Smooth muscle cell of the brain vasculature (primary cell): ENCODE measurements at regions not wholly inside any gene's neighbourhood (a gene's known extent, or its start where the extent isn't known, plus 50 kb on each side); places are given as distances from the start of the nearest gene placed in this dataset.

Experiments used
- DNase-seq: peaks from one replicate; pipeline ENCODE4 v3.0.0-alpha.2; 2012; ENCODE audit warnings: low read depth, low spot score

DNA sequence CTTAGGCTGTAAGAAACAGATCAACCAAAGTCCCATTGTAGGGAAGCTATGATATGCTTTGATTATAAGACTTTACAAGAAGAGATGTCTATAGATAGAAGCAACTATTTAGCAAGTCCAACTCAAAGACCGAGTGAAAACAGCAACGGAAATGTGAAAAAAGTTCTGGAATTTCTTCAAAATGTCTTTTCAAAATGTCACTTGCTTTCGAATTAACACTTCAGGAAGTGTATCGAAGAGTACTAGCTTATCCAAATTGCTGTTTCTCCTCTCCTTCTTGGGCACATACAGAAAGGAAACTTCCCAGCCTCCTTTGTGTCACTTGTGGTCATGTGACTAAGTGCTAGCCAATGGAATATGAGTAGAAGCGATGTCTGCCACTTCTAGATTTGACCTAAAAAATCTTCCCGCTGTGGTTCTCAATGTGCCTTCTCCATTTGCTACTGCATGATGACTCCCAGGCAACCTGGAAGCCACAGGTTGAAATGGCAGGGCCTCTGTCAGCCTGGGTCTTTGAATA lies 89.9 kb downstream of the TSEN15 start:
- no peak for DNase-seq

- no peak for DNase-seq
Measured at GRCh38 chr1:184143449-184143848, 91.9 kb downstream of the TSEN15 start.

DNA sequence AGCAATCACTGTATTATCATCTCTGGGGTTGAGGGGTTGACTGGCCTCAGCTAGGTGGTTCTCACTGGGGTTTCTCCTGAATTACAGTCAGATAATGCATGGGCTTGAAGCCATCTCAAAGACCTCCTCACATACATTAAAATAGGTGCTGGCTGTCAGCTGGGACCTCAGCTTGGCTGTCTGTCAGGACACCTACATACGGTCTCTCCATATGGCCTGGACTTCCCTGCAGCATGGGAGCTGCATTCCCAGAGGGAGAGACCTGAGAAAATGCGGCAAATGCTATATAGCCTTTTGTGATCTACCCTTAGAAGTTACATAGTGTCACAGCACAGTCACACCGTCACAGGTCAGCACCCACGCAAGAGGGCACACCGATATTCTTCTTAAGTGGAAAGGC lies 93.6 kb downstream of the TSEN15 start:
- no peak for DNase-seq

DNA sequence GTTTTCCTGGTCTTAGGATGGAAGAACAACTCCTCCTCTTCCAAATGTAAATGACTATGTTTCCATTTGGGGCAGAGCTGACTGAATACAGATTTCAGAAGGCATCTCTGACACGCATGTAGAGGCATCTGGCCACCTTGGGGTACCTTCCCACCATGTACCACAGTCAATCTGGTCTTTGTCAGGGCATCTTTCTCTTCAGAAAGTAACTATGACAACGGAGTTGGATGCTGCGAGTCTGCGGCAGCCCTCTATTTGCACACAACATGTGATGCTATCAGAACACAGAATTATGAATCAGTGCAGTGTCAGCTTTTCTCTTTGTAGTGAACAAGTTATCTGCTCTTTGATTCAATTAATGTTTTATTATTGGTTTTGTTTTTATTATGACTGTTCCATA lies 94.7 kb downstream of the TSEN15 start:
- DNase-seq: no peak

DNA sequence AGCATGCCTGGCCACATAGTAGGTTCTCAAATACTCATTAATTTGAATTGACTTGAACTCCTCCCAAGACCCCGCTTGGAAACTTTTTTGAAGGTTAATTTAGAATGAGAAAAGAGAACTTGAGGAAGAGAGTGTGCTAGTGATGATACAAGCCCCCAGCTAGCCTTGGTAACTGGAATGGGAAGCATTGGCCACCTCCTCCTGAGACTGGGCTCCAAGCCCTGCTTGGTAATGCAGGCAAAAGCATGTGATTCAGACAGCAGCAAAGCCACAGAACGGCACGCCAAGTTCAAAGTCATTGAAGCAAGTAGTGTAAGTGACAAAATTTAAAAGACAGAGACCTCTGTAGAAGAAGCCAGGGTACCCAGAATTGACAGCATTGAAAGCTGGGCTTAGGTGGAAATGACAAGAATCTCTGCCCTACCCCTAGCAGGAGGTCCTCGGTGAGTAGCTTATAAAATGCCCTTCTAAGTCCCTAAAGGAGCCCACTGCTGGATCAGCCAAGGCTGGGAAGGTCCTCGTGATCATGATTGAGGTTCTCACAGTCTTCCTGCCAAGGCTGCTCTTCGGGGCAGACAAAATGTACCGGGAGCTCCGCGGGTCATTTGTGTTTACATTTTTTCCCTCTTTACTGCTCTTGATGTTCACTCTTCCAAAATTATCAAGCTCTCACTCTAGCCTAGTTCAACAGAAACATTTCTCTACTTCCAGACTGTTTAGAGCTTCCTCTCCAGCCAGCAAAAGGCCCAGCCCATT lies 99.4 kb downstream of the TSEN15 start:
- no peak for DNase-seq

GRCh38 chr1:184152434-184152898 lies 100.9 kb downstream of the TSEN15 start:
- DNase-seq: no peak

DNA sequence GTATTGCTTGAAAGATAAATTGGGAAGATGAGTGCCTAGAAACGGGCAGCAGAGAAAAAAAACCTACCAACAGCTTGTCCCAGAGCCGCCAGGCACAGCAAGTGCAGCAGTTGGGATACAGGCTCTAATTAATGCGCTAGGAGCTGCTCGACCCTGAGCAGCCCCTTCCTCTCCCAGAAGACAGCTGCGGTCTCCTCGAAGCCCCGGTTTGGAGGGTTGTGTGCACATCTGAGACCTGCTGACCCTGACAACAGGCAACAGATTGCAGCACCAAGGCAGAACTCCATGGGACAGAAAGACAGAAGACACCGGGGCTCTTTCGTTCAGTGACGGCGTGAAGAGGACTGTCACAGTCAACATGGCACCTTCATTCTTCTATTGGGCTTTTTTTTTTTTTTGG lies 101.4 kb downstream of the TSEN15 start:
- DNase-seq: no peak

- DNase-seq: no peak
Measured at GRCh38 chr1:184153731-184154130, 102.2 kb downstream of the TSEN15 start.

DNA sequence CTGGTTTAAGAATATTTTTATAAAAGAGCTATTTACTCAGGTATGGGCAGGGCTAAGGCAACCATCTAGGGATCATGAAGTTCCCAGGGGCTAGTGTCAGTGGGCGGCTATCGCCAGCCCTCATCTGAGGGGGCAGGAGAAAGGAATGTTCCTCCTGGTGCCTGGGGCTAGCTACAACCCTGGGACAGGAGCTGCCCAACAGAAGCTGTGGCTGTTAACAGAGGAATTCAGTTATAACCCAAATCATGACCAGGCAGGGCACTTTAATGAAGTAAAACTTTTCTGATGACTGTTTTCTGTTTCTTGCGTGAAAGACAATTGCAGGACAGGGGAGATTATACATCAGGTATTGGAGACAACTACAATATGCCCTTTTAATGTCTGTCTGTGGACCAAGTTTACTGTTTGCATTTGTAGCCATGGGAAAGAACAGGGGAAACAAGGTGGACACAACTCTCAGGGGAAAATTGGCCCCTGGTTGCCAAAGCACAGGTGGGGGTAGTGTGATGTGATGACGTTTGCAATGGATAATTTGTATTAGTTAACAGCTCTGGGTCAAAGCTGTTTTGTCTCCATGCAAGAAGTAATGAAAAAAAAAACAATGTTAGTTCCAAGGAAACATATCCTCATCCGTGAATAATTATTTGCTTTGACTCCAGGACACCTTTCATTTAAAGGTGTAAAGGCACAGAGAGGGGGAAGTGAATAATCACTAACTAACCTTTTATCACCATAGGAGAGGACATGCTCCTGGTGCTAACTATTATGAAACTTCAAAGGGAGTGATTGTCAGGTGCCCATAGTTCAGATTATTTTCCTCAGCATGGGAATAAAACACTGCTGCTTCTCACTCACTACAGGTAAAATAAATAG lies 105.2 kb downstream of the TSEN15 start:
- DNase-seq: no peak

DNA sequence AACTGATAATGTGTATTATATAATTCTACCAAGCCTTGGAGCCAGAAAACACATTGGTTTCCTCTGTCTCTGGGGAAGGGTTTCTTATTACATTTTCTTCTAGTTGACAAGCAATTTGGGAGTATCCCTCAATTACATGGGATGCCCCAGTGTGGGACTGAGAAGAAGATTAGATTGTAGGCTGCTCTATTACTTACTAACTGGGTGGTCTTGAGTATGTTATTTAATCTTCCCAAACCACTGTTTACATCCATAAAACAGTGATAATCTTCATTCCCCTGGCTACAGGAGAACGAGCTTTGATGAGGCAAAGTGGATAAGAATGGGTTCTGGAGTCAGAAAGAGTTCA lies 105.8 kb downstream of the TSEN15 start:
- DNase-seq: no peak

GRCh38 chr1:184158896-184159681 lies 107.6 kb downstream of the TSEN15 start:
- no peak for DNase-seq

DNA sequence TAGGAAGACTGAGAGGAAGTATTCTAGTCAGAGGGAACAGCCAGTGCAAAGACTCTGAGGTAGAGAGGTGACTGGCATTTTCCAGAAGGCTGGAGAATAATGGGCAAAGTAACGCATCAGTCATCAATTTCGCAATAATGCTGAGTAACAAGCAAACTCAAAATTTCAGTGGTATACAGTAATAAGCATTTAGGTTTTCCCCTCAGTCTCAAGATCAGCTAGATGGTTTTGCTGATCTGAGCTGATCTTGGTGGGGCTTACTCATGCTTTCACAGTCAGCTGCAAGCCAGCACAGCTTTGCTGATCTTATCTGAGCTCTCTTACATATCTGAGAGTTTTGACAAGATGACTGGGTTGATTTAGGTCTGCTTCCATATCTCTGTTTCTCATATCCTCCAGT lies 108.7 kb downstream of the TSEN15 start:
- no peak for DNase-seq

DNA sequence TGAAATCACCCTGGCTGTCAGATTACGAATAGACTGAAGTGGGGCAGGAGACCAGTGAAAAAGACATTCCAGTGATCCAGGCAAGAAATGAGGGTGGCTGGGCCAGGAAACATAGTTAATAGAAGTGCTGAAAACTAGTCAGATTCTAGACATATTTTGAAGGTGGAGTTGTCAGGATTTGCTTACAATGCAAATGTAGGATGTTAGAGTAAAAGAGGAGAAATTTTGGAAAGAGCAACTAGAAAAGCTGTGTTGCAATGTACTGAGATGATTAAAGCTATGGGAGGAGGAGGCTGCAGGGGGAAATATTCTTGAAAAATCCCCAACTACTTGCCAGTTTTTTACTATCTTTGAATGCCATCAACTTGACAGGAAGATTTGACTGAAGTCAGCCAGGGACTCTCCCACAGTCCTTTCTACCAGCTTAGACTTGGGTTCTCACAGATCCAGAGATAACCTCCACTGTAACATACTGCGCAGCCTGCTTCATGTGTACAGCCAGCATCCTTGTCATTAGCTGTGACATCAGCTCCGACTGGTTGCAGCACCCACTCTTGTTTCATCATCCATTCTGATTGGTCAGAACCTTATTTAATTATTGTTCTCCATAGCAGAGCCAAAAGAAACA lies 109.7 kb downstream of the TSEN15 start:
- no peak for DNase-seq

GRCh38 chr1:184162281-184162680 lies 110.8 kb downstream of the TSEN15 start:
- no peak for DNase-seq

DNA sequence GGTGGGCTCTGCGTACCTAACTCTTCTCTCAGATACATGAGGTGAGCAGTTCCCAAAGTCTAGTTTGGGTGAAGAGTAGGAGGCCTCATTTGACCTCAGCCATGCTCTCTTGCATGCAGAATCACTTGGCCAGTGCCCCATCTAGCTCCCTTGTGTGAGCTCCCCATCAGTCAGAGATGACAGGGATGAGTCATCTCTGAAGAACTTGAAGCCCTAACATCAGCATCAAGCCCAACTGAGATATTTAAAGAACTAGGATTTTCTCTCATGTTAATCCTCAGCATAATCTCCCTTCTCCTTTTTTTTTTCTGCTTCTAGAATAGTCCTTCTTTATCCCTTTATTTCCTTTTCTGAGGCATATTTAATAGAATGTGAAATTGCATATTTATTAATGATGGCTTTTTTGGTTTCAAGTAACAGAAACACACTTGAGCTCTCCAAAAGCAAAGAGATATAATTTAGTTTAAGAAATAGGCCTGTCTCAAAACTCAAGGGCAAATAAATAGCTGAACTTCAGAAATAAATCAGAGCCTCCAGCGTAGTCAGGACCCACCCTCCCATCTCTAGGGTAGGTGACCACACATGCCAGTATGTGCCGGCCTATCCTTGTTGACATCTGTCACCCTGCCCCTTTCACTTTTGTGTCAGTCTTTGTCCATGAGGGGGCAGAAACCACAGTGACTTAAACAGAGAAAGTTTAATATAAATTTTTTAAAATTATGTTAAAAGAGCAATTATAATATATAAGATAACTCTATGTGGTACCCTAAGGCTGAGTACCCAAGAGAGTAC lies 112.3 kb downstream of the TSEN15 start:
- no peak for DNase-seq

DNA sequence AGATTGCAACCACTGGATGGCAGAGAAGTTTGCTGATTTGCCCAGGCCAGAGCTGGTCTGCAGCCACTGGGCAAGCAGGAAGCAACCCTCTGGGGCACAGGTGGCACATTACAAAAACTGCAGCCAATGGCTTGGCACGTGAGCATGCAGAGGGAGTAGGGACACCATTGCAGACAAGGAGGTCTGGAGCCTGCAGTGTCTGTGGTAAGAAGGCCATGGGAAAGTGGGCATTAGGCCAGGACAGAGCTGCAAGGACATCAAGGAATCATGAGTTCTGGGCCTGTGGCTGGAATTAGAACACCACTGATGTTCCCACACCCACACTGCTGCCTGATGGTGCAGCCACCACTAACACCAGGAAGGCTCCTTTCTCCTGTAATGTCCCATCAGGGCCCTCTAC lies 113.0 kb downstream of the TSEN15 start:
- DNase-seq: no peak

GRCh38 chr1:184166485-184166884 lies 115.0 kb downstream of the TSEN15 start:
- DNase-seq: no peak

- DNase-seq: no peak
Measured at GRCh38 chr1:184167352-184167751, 115.8 kb downstream of the TSEN15 start.

DNA sequence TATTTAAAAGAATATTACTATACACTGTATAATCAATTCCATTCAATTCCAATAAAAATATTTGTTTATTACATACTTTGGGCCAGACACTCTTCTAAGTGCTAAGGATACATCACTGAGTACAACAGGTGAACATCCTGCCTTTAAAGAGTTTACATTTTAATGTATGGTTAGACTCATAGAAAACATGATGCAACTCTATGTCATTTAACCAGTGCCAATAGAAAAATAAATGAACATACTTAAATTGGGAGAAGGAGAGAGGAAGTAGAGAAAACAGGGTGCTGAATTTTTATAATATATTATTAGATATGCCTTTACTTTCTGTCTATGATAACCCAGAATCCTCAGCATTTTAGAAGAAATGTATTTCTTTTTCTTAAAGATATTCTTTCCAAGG lies 119.2 kb downstream of the TSEN15 start:
- DNase-seq: no peak

DNA sequence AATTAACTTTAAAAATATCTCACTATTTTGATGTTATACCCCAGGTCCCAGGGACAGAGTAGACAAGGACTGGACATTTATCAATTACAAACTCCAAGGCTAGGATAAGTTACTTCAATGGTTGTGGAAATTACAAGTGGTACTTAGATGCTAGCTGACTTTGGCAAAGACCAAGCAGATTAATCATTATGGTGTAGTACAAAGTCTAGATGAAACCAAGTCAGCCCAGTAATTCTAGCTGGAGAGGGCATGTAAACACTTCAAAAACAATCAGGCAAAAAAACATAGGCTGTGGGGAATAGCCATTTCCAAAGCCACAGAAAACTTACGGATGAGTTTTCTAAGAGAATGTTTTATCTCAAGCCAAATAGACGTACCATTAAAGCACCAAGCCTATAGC lies 124.5 kb downstream of the TSEN15 start:
- DNase-seq: no peak

DNA sequence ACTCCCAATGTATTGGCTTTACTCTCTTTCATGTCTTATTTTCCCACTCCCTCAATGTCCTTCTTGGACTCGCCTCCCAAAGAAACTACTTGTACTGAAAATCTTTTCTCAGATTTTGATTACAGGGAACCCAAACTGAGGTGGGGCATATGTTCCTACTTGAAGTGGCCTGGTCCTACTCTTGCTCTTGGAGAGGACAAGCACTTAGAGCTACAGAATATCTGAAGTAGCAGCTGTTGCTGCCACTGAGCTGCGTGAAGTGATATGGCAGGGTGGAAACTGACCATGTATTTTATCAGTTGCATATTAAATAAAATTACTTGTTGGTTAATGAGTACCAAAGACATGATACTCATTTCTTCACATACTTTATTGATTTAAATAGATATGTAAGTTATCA lies 129.5 kb downstream of the TSEN15 start:
- no peak for DNase-seq
